Neural progenitor cell (in vitro differentiated cells): ENCODE measurements at regions not wholly inside any gene's neighbourhood (a gene's known extent, or its start where the extent isn't known, plus 50 kb on each side); places are given as distances from the start of the nearest gene placed in this dataset.

ENCODE experiments used
- DNase-seq: peaks from one replicate; pipeline ENCODE4 v3.0.0-alpha.2; 2016; ENCODE audit warnings: low spot score
- H2AFZ ChIP-seq: fragments of 200-600 bp; sonication (generic); replicated peaks from 2 replicates; pipeline ENCODE4 v1.6.1; 2016; ENCODE audit warnings: antibody characterized with exemption
- H3F3A ChIP-seq: fragments of 200-600 bp; sonication (generic); 2 replicates; pipeline ENCODE4 v1.6.1; 2016; ENCODE audit warnings: antibody characterized with exemption, low read depth
- H3K27ac ChIP-seq: fragments of 200-600 bp; sonication (generic); 2 replicates; pipeline ENCODE4 v1.5.1; 2016; ENCODE audit warnings: mild to moderate bottlenecking
- H3K27me3 ChIP-seq: fragments of 200-600 bp; sonication (generic); 2 replicates; pipeline ENCODE4 v1.6.1; 2016; ENCODE audit warnings: mild to moderate bottlenecking, moderate library complexity
- H3K36me3 ChIP-seq: fragments of 200-600 bp; sonication (generic); 2 replicates; pipeline ENCODE4 v1.5.1; 2016
- H3K4me1 ChIP-seq: fragments of 200-600 bp; sonication (generic); 2 replicates; pipeline ENCODE4 v1.6.1; 2016; ENCODE audit warnings: mixed run types
- H3K4me2 ChIP-seq: fragments of 200-600 bp; sonication (generic); 2 replicates; pipeline ENCODE4 v1.6.1; 2016
- H3K4me3 ChIP-seq: fragments of 200-600 bp; sonication (generic); 2 replicates; pipeline ENCODE4 v1.5.1; 2016
- H3K79me2 ChIP-seq: fragments of 200-600 bp; sonication (generic); 2 replicates; pipeline ENCODE4 v1.6.1; 2016; ENCODE audit warnings: low read depth
- H3K9ac ChIP-seq: fragments of 200-600 bp; sonication (generic); 2 replicates; pipeline ENCODE4 v1.6.1; 2016
- H3K9me3 ChIP-seq: fragments of 200-600 bp; sonication (generic); 2 replicates; pipeline ENCODE4 v1.5.1; 2016; ENCODE audit warnings: low read depth
- H4K20me1 ChIP-seq: fragments of 200-600 bp; sonication (generic); 2 replicates; pipeline ENCODE4 v1.6.1; 2016; ENCODE audit warnings: low read depth
- H3K27ac Mint-ChIP-seq: 3 replicates; pipeline ENCODE4 v1.8.0; 2021; ENCODE audit warnings: mixed read lengths
- H3K27me3 Mint-ChIP-seq: 2 replicates; pipeline ENCODE4 v1.8.0; 2022; ENCODE audit warnings: low read depth, mild to moderate bottlenecking, inconsistent platforms, moderate library complexity, mixed read lengths; ENCODE audit not compliant: insufficient read depth
- H3K36me3 Mint-ChIP-seq: 3 replicates; pipeline ENCODE4 v1.8.0; 2021; ENCODE audit warnings: mixed read lengths
- H3K4me1 Mint-ChIP-seq: 3 replicates; pipeline ENCODE4 v1.8.0; 2021; ENCODE audit warnings: mixed read lengths
- H3K4me3 Mint-ChIP-seq: 3 replicates; pipeline ENCODE4 v1.8.0; 2021; ENCODE audit warnings: mild to moderate bottlenecking, moderate library complexity, mixed read lengths
- H3K9me3 Mint-ChIP-seq: 3 replicates; pipeline ENCODE4 v1.8.0; 2020; ENCODE audit warnings: mixed read lengths
- CTCF ChIP-seq: fragments of 200-600 bp; sonication (generic); IDR thresholded peaks from 2 replicates; pipeline ENCODE4 v1.5.1; 2017; ENCODE audit warnings: antibody characterized with exemption, mild to moderate bottlenecking
- EZH2 ChIP-seq: fragments of 200-600 bp; sonication (generic); IDR thresholded peaks from 2 replicates; pipeline ENCODE4 v1.6.1; 2017; ENCODE audit warnings: antibody characterized with exemption, mild to moderate bottlenecking, moderate library complexity
- EZH2phosphoT487 ChIP-seq: fragments of 200-600 bp; sonication (generic); IDR thresholded peaks from 2 replicates; pipeline ENCODE4 v1.6.1; 2017; ENCODE audit warnings: antibody characterized with exemption

- H3K4me1 Mint-ChIP-seq: no peaks in the 10 kb centered on the region
Measured at GRCh38 chr2:155633060-155633839, 699.3 kb downstream of the NR4A2 start.

DNA sequence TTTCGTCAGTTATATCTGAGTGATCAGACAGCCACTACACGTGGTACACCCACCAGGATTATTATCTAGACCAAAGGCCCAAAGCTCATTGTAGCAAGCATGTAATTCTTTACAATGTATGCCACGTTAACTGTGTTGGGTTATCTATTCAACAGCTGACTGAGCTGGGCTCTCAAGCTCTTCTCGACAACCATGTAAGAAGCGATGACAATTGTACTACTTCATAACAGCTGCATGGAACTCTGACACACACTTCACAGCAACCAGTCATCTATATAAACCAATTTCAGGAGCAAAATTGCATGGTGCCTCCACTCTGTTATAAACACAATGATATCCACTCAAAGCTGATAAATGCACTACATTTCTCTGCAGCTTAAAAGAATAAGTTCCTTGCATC is 701.8 kb downstream of the NR4A2 start:
- TF ChIP-seq EZH2 (no peak), CTCF (no peak), EZH2phosphoT487 (no peak)

More at GRCh38 chr2:155633060-155633839, 699.3 kb downstream of the NR4A2 start:
- no peak overlapping the region for H3K4me3 ChIP-seq
- no peak overlapping the region for H3K4me3 Mint-ChIP-seq
- no peaks in the 10 kb centered on the region for H3K36me3 ChIP-seq
- no peaks in the 10 kb centered on the region for H3K36me3 Mint-ChIP-seq
- no peaks in the 10 kb centered on the region for H3K9me3 Mint-ChIP-seq
- H3K9me3 ChIP-seq: no peaks in the 10 kb centered on the region
- H3K27ac Mint-ChIP-seq: no peak overlapping the region
- H2AFZ ChIP-seq: no peak overlapping the region
- TF ChIP-seq EZH2 (no peak), EZH2phosphoT487 (no peak), CTCF (no peak)
- H3K27me3 Mint-ChIP-seq: no peaks in the 10 kb centered on the region
- no peaks in the 10 kb centered on the region for H3K4me1 ChIP-seq
- H3K27ac ChIP-seq: no peak overlapping the region
- H3K79me2 ChIP-seq: no peaks in the 10 kb centered on the region
- H3K4me2 ChIP-seq: no peak overlapping the region
- no peak overlapping the region for H3K9ac ChIP-seq
- no peaks in the 10 kb centered on the region for H3F3A ChIP-seq
- H3K27me3 ChIP-seq: no peaks in the 10 kb centered on the region
- DNase-seq: no peak
- H4K20me1 ChIP-seq: no peaks in the 10 kb centered on the region

DNA sequence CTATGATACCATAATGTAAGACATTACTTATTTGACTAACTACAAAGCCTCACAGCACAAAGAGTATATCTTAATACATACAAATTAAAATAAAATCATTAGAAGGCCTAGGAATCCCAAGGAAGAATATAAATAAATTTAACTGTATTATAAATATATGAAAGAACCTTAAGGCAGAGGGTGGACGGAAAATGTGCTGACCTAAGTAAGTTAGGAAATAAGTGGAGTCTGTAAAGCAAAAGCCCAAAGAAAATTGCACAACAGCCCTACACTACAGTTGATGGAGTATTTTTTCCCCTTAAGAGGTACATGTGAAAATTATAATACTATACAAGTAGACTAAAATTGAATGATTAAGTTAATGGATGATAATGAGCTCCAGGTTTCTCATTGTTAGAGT is 710.1 kb downstream of the NR4A2 start:
- H3K27me3 Mint-ChIP-seq: no peaks in the 10 kb centered on the region
- no peak overlapping the region for H3K9ac ChIP-seq
- H3K4me3 ChIP-seq: no peak overlapping the region
- no peaks in the 10 kb centered on the region for H3K36me3 ChIP-seq
- H2AFZ ChIP-seq: no peak overlapping the region
- H3K9me3 ChIP-seq: no peaks in the 10 kb centered on the region
- TF ChIP-seq EZH2phosphoT487 (no peak), EZH2 (no peak), CTCF (no peak)
- DNase-seq: no peak
- no peaks in the 10 kb centered on the region for H3K9me3 Mint-ChIP-seq
- H3K4me3 Mint-ChIP-seq: no peak overlapping the region
- no peaks in the 10 kb centered on the region for H3K36me3 Mint-ChIP-seq
- no peaks in the 10 kb centered on the region for H3K79me2 ChIP-seq
- H4K20me1 ChIP-seq: no peaks in the 10 kb centered on the region
- H3K27ac Mint-ChIP-seq: no peak overlapping the region
- no peaks in the 10 kb centered on the region for H3K4me1 ChIP-seq
- H3K27me3 ChIP-seq: no peaks in the 10 kb centered on the region
- H3K4me2 ChIP-seq: no peak overlapping the region
- no peaks in the 10 kb centered on the region for H3F3A ChIP-seq
- no peak overlapping the region for H3K27ac ChIP-seq
- no peaks in the 10 kb centered on the region for H3K4me1 Mint-ChIP-seq

More for the DNA sequence above, 701.8 kb downstream of the NR4A2 start:
- Mint-ChIP-seq H3K4me1 (no peaks in the 10 kb centered on the region), H3K27ac (no peak overlapping the region), H3K36me3 (no peaks in the 10 kb centered on the region), H3K9me3 (no peaks in the 10 kb centered on the region), H3K27me3 (no peaks in the 10 kb centered on the region), H3K4me3 (no peak overlapping the region)
- H2AFZ ChIP-seq: no peak overlapping the region
- no peaks in the 10 kb centered on the region for H3K36me3 ChIP-seq
- no peak overlapping the region for H3K27ac ChIP-seq
- H3K4me3 ChIP-seq: no peak overlapping the region
- no peaks in the 10 kb centered on the region for H3K4me1 ChIP-seq
- H3K27me3 ChIP-seq: no peaks in the 10 kb centered on the region
- H3K9me3 ChIP-seq: no peaks in the 10 kb centered on the region
- no peak for DNase-seq
- H3K4me2 ChIP-seq: no peak overlapping the region
- no peaks in the 10 kb centered on the region for H4K20me1 ChIP-seq
- no peaks in the 10 kb centered on the region for H3K79me2 ChIP-seq
- no peak overlapping the region for H3K9ac ChIP-seq
- no peaks in the 10 kb centered on the region for H3F3A ChIP-seq
